Activated T-helper 2 cell treated with anti-CD3 and anti-CD28 coated beads, Interferon-gamma antibody, Interleukin-2, Interleukin-4, amounts not matched to agents 10 μg/mL and 5 μg/mL and 100 μg/mL, durations not matched to agents 14 hours and 24 hours and 36 hours (primary cell): ENCODE measurements at regions not wholly inside any gene's neighbourhood (a gene's known extent, or its start where the extent isn't known, plus 50 kb on each side); places are given as distances from the start of the nearest gene placed in this dataset.

Source experiments
- DNase-seq: peaks from one replicate; pipeline ENCODE4 v3.0.0; 2021; ENCODE audit warnings: low spot score
- H3K27ac Mint-ChIP-seq: one replicate; pipeline ENCODE4 v1.8.0; 2021; ENCODE audit warnings: mixed read lengths
- H3K27me3 Mint-ChIP-seq: one replicate; pipeline ENCODE4 v1.8.0; 2021; ENCODE audit warnings: low read depth, mixed read lengths
- H3K36me3 Mint-ChIP-seq: one replicate; pipeline ENCODE4 v1.8.0; 2021; ENCODE audit warnings: low read depth, mixed read lengths
- H3K4me1 Mint-ChIP-seq: one replicate; pipeline ENCODE4 v1.8.0; 2021; ENCODE audit warnings: low read depth, mixed read lengths
- H3K4me3 Mint-ChIP-seq: one replicate; pipeline ENCODE4 v1.8.0; 2021; ENCODE audit warnings: low read depth, mild to moderate bottlenecking, moderate library complexity, mixed read lengths
- H3K9me3 Mint-ChIP-seq: one replicate; pipeline ENCODE4 v1.8.0; 2021; ENCODE audit warnings: mixed read lengths
- intact Hi-C: fragments of 100-400 bp; cut with micrococcal nuclease; formaldehyde crosslinking; loops from one replicate; pipeline ENCODE4 v1.15.1; 2023

DNA sequence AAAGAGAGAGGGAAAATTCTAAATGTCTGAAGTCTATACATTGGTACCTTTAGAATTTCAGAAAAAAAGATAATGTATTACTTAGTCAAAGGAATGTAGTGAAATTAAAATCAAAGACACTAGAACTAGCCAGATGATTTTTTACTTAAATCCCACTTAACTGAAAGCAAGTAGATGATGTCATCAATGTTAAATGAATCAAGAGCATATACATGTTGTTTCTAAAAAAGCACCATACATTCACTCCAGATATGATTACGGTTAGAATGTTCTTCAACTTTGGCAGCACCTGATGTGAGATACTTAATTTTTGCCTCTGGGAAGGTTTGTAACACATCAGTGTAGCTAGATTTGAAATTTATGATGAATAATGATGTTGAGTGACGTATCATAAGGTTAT, 576.7 kb upstream of the CNTNAP2 start:
- Mint-ChIP-seq H3K27ac (no peak overlapping the region), H3K9me3 (peaks cover 4% of the 10 kb centered on the region), H3K4me1 (no peaks in the 10 kb centered on the region), H3K27me3 (no peaks in the 10 kb centered on the region), H3K4me3 (no peak overlapping the region), H3K36me3 (no peaks in the 10 kb centered on the region)
- intact Hi-C loops: no loop called here
- DNase-seq: no peak

DNA sequence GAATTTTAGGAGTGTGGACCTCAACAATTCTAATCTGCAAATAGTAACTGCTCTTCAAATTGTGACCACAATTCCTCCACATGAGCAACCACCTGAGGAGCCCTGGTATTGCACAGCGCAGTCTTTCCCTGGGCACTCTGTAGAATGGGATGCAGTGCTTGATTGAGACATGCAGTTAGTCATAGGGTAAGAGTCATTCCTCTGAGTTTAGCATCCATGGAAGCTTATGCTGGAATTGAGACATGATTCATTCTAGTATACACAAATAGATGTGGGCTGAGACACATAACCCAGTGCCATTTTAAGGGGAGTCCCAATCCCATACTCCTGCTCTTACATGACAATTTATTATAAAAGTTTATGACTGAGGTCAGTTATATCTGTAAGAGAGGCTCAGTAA, 582.3 kb upstream of the CNTNAP2 start:
- no peak for DNase-seq
- Mint-ChIP-seq H3K4me1 (no peaks in the 10 kb centered on the region), H3K4me3 (no peak overlapping the region), H3K9me3 (peaks cover 4% of the 10 kb centered on the region), H3K27ac (no peak overlapping the region), H3K36me3 (no peaks in the 10 kb centered on the region), H3K27me3 (no peaks in the 10 kb centered on the region)
- intact Hi-C loops: no loop called here

DNA sequence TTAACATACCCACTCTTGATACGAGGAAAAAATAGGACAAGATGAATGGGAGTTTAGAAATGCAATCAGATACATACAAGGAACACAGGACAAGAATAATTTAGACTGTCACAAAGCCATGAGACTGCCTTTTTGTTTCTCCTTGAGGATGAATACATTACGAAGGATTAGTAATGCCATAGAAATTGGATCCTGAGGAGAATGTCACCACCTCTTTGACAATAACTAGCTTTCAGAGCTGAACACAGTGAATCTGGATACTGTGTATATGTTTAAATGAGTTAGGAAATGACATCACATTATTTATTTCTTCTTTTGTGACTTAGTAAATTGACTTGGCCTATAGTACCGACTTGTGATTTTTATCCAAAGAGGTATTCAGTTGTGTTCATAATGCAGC, 596.3 kb upstream of the CNTNAP2 start:
- H3K36me3 Mint-ChIP-seq: no peaks in the 10 kb centered on the region
- no peak overlapping the region for H3K4me3 Mint-ChIP-seq
- DNase-seq: no peak
- intact Hi-C loops: no loop called here
- peaks cover 12% of the 10 kb centered on the region for H3K9me3 Mint-ChIP-seq
- no peaks in the 10 kb centered on the region for H3K4me1 Mint-ChIP-seq
- no peak overlapping the region for H3K27ac Mint-ChIP-seq
- H3K27me3 Mint-ChIP-seq: no peaks in the 10 kb centered on the region

DNA sequence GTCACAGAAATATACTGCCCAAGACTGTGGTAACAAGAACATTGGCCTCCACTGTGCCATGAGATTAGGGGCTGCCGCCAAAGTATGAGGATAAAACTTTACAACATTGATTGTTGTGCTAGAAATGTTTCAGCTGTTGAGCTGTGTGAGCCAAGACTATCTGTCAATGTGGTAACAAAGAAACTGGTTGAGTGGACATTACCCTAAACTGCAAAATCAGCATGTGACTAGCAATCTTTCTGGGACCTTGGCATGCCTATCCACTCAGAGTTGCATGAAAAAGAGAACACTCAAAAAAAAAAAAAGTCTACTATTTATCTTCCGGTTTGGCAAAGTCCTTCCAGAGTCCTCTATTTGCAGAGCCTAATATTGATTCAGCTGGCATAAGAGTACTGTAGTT, 605.6 kb upstream of the CNTNAP2 start:
- DNase-seq: no peak
- H3K27ac Mint-ChIP-seq: no peak overlapping the region
- peaks cover 19% of the 10 kb centered on the region for H3K9me3 Mint-ChIP-seq
- intact Hi-C loops: no loop called here
- no peak overlapping the region for H3K4me3 Mint-ChIP-seq
- H3K27me3 Mint-ChIP-seq: no peaks in the 10 kb centered on the region
- H3K4me1 Mint-ChIP-seq: no peaks in the 10 kb centered on the region
- no peaks in the 10 kb centered on the region for H3K36me3 Mint-ChIP-seq

DNA sequence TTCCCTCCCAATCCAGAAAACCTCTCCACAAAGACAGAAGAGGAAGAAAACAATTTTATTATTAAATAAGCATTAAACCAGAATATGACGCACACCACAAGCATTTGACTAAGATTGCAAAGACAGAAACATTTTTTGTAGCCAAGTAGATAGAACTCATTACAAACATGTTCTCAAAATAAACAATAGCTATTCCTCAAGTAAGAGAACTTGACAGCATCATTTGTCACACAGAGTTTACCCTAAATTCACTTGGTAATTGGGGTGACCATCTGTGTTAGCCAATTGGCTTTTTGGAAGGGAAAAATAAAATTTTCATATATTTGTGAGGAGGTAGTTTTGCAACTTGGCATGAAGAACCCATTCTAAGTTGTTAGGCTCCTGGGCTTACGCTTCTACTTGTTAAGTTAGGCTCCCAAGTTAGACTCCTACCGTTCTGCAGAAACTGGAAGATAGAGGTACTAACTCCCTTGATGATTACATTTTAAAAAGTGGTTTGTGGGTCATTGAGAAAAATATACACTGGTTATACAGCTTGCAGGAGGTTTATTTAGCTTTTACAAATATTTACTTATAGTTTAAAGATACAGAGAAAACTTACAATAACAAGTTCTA, 618.6 kb upstream of the CNTNAP2 start:
- no peaks in the 10 kb centered on the region for H3K36me3 Mint-ChIP-seq

DNA sequence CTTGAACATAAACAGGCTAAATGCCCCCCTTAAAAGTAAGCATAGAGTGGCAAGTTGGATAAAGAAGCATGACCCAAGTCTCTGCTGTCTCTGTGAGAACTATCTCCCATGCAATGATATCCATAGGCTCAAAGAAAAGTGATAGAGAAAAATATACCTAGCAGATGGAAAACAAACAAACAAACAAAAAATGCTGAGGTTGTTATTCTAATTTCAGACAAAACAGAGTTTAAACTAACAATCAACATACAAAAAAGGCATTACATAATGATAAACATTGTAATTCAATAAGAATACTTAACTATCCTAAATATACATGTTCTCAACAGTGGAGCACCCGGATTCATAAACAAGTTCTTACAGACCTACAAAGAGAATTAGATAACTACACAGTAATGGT, 626.2 kb upstream of the CNTNAP2 start:
- Mint-ChIP-seq H3K27me3 (no peaks in the 10 kb centered on the region), H3K36me3 (no peaks in the 10 kb centered on the region), H3K4me3 (no peak overlapping the region), H3K9me3 (peaks cover 37% of the 10 kb centered on the region), H3K27ac (no peak overlapping the region), H3K4me1 (no peaks in the 10 kb centered on the region)
- no peak for DNase-seq
- intact Hi-C loops: no loop called here

More for the DNA sequence above, 618.6 kb upstream of the CNTNAP2 start:
- no peak overlapping the region for H3K4me3 Mint-ChIP-seq
- peaks cover 21% of the 10 kb centered on the region for H3K9me3 Mint-ChIP-seq
- H3K4me1 Mint-ChIP-seq: no peaks in the 10 kb centered on the region
- H3K27ac Mint-ChIP-seq: no peak overlapping the region
- intact Hi-C loops: no loop called here
- no peak for DNase-seq
- H3K27me3 Mint-ChIP-seq: no peaks in the 10 kb centered on the region

DNA sequence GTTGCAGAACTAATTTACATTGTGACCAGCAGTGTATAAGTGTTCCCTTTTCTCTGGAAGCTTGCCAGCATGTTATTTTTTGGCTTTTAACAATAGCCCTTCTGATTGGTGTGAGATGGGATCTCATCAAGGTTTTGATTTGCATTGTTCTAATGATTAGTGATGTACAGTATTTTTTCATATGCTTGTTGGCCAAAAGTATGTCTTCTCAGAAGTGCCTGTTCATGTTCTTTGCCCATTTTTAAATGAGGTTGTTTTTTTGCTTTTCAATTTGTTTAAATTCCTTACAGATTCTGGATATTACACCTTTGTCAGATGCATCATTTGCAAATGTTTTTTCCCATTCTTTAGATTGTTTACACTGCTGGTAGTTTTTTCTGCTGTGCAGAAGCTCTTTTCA, 627.0 kb upstream of the CNTNAP2 start:
- H3K36me3 Mint-ChIP-seq: no peaks in the 10 kb centered on the region
- no peaks in the 10 kb centered on the region for H3K4me1 Mint-ChIP-seq
- H3K4me3 Mint-ChIP-seq: no peak overlapping the region
- no peak overlapping the region for H3K27ac Mint-ChIP-seq
- peaks cover 37% of the 10 kb centered on the region for H3K9me3 Mint-ChIP-seq
- intact Hi-C loops: no loop called here
- H3K27me3 Mint-ChIP-seq: no peaks in the 10 kb centered on the region
- no peak for DNase-seq

DNA sequence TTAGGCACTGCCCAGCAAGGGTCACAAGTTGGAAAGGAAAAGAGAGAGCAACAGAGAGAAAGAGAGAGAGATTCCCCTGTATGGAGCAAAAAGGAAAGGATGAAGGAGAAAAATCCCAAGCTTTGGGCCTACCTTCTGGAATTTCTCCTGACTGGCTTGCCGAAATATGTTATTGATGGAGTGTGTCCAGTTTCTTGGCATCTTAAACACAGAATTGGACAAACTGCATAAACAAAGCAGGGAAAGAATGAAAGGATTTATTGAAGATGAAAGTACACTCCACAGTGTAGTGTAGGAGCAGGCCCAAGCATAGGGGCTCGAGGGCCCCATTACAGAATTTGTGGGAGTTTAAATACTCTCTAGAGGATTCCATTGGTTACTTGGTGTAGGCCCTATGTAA, 627.8 kb upstream of the CNTNAP2 start:
- intact Hi-C loops: no loop called here

DNA sequence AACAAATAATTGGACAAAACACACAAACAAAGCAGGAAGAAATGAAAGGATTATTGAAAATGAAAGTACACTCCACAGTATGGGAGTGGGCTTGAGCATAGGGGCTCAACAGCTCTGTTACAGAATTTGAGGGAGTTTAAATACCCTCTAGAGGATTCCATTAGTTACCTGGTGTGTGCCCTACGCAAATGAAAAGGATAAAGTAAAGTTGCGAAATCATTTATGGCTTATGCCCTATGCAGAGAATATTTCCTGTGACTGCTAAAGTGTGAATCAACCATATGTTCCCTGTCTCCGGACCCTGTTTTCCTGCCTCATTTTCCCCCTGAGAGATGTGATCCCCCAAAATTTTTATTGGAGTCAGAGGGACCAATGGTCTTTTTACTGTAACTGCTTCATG, 634.6 kb upstream of the CNTNAP2 start:
- H3K4me1 Mint-ChIP-seq: no peaks in the 10 kb centered on the region
- intact Hi-C loops: no loop called here
- H3K36me3 Mint-ChIP-seq: no peaks in the 10 kb centered on the region
- no peaks in the 10 kb centered on the region for H3K27me3 Mint-ChIP-seq
- no peak overlapping the region for H3K27ac Mint-ChIP-seq
- H3K9me3 Mint-ChIP-seq: peaks cover 27% of the 10 kb centered on the region
- H3K4me3 Mint-ChIP-seq: no peak overlapping the region
- no peak for DNase-seq

More for the DNA sequence above, 627.8 kb upstream of the CNTNAP2 start:
- Mint-ChIP-seq H3K4me3 (no peak overlapping the region), H3K27me3 (no peaks in the 10 kb centered on the region), H3K4me1 (no peaks in the 10 kb centered on the region), H3K27ac (no peak overlapping the region), H3K9me3 (peaks cover 33% of the 10 kb centered on the region), H3K36me3 (no peaks in the 10 kb centered on the region)
- DNase-seq: no peak

DNA sequence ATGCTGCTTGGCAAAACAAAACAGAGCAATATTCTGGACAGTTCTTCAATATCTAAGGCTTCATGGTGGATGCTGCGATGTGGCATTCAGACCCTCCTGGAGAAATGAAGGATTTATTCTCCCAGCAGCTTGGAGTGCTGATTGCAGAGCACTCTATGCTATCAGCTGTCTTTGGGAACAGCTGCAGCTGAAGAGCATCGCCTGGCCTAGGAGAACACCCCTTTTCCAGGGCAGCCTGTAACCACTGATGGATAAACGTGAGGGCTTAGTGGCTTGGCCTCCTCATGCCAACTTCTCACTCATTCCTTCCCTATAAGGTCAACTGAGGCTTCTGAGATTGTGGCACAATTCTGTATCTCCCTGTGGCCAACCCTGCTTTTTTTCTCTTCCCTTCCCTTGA, 638.1 kb upstream of the CNTNAP2 start:
- no peaks in the 10 kb centered on the region for H3K27me3 Mint-ChIP-seq
- no peak overlapping the region for H3K4me3 Mint-ChIP-seq
- no peaks in the 10 kb centered on the region for H3K4me1 Mint-ChIP-seq
- intact Hi-C loops: no loop called here
- no peaks in the 10 kb centered on the region for H3K36me3 Mint-ChIP-seq
- peaks cover 18% of the 10 kb centered on the region for H3K9me3 Mint-ChIP-seq
- DNase-seq: no peak
- H3K27ac Mint-ChIP-seq: no peak overlapping the region

DNA sequence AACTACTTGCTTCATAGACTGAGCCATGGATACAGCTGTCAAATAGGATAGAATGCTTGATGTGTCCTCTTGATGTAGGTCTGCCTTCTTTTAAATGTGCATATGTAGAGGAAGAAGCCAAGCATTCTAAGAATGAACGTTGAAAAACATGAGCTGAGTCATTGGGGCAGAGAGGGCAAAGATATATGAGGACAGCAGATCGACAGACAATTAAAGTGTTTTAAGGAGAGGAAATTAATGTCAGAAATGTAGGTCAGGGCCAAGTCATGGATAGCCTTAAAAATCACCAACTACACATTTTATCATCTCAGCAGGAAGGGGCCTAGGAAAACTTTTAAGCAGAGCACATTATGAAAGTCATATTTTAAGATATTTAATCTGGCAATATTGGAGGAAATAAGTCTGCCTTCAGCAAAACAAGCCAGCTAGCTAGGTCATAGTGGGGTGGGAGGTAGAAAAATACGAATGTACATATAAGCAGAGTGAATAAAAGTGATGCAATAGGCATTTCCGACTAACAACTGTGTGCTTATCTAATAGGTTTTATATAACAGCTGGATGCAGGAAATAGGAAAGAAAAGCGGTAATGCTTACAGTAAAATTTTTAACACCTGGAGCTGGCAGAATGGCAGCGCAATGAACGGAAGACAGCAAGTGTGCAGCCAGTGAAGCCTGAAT, 638.3 kb upstream of the TPK1 start:
- Mint-ChIP-seq H3K9me3 (peaks cover 4% of the 10 kb centered on the region), H3K4me3 (no peak overlapping the region), H3K27me3 (no peaks in the 10 kb centered on the region), H3K27ac (no peak overlapping the region), H3K36me3 (no peaks in the 10 kb centered on the region), H3K4me1 (no peaks in the 10 kb centered on the region)
- DNase-seq: no peak
- intact Hi-C loops: no loop called here

DNA sequence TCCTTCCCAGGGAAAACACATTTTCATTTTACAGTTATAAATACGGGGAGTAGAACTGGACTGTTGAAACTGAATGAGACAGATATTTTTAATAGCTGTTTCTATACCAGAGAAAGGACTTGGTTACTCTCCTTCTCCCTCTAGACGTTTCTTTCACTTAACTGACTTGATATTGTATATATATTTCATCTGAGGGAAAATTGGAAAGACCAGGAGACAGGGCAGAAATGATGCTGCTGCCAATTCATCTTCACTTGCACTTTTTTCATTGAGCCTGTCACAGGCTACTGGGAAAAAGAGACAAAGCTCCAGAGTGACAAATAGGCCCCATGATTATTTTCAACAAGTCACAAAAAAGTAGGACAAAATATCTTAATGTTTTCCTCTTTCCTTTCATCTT, 636.0 kb upstream of the TPK1 start:
- Mint-ChIP-seq H3K4me1 (no peaks in the 10 kb centered on the region), H3K36me3 (no peaks in the 10 kb centered on the region), H3K4me3 (no peak overlapping the region), H3K27ac (no peak overlapping the region), H3K27me3 (no peaks in the 10 kb centered on the region), H3K9me3 (peaks cover 5% of the 10 kb centered on the region)
- intact Hi-C loops: no loop called here
- no peak for DNase-seq

DNA sequence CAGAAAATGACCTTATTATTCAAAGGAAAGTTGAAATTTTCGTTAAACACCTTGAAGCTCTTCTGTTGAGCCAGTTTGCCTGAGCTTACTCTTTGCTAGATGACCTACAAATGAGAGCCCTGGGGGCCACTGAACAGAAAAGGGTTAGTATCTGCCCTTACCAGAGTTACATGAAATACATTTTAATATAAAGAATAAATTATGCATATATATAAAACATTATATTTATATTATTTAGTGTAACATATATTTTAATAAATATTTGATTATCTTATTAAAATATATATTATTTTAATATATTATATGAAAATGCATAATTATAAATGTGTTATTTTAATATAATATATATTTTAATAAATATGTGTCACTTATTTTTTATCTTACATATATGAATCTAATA, 628.4 kb upstream of the TPK1 start:
- no peaks in the 10 kb centered on the region for H3K36me3 Mint-ChIP-seq
- H3K27ac Mint-ChIP-seq: no peak overlapping the region
- H3K9me3 Mint-ChIP-seq: peaks cover 9% of the 10 kb centered on the region
- no peaks in the 10 kb centered on the region for H3K4me1 Mint-ChIP-seq
- H3K27me3 Mint-ChIP-seq: no peaks in the 10 kb centered on the region
- no peak for DNase-seq
- intact Hi-C loops: no loop called here
- no peak overlapping the region for H3K4me3 Mint-ChIP-seq

DNA sequence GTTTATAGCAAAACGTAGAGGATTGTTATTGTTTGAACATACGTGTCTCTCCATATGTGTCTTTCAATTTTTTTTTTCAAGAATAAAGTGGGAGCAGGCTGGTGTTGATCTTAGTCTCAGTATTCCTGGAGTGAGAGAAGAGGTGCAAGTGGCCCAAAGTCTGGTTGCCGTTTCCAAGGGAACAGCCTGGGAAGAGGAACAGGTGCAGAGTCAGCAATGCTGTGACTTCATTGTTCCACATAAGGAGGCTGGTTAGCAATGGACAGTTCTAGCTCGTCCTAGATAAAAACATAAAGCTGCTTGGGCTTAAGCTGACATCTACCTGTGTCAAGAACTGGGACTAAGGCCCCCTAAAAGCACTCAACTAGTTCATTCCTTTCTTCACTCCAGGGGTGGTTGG, 626.6 kb upstream of the TPK1 start:
- peaks cover 6% of the 10 kb centered on the region for H3K9me3 Mint-ChIP-seq
- intact Hi-C loops: no loop called here
- H3K4me1 Mint-ChIP-seq: no peaks in the 10 kb centered on the region
- H3K4me3 Mint-ChIP-seq: no peak overlapping the region
- H3K27me3 Mint-ChIP-seq: no peaks in the 10 kb centered on the region
- no peaks in the 10 kb centered on the region for H3K36me3 Mint-ChIP-seq
- H3K27ac Mint-ChIP-seq: no peak overlapping the region
- DNase-seq: no peak
